ENCODE measurements at regions not wholly inside any gene's neighbourhood (a gene's known extent, or its start where the extent isn't known, plus 50 kb on each side); places are given as distances from the start of the nearest gene placed in this dataset.

DNA sequence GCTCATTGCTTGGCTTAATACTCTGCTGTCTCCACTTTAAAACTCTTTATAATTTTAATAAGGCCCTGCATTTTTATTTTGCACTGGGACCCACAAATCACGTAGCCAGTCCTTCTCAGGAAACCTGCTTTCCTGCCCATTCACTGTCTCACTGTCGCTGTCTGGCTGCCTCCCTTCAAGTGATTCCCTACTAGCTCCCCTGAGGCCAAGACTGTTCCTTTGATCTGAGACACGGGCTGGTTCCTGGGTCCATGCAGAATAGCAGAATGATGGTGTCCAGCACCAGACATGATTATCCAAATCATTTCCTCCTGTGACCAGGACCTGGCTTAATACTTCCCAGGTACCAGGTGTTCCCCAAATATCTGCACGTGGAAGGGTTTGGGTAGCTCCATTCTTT, 597.1 kb upstream of the KLF4 start:
- TF ChIP-seq CTCF (IDR thresholded peaks at IDR 0.05) (no peak), POLR2A (IDR thresholded peaks at IDR 0.05) (no peak)
